ENCODE measurements at regions not wholly inside any gene's neighbourhood (a gene's known extent, or its start where the extent isn't known, plus 50 kb on each side); places are given as distances from the start of the nearest gene placed in this dataset.
"Not testable (repeated sequence)": the region's sequence is repeated elsewhere in the genome, so short reads cannot be mapped to it uniquely, and the experiment has no call there.

DNA sequence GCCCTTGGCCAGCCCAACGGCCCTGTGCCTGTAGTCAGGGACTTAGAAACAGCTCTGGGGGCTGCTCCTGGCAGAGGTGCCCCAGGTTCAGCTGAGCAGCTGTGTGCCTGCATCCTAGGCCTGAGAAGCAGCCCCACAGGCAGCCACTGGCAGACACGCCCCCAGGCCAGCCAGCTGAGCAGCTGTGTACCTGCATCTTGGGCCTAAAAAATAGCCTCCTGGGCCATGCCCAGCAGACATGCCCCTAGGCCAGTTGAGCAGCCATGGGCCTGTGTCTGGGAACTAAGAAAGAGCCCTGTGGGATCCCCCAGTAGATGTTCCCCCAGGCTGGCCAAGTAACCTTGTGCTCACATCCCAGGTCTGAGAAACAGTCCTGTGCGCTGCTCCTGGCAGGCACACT is 64.0 kb downstream of the TBR1 start:
- TF ChIP-seq, protein P1, sequence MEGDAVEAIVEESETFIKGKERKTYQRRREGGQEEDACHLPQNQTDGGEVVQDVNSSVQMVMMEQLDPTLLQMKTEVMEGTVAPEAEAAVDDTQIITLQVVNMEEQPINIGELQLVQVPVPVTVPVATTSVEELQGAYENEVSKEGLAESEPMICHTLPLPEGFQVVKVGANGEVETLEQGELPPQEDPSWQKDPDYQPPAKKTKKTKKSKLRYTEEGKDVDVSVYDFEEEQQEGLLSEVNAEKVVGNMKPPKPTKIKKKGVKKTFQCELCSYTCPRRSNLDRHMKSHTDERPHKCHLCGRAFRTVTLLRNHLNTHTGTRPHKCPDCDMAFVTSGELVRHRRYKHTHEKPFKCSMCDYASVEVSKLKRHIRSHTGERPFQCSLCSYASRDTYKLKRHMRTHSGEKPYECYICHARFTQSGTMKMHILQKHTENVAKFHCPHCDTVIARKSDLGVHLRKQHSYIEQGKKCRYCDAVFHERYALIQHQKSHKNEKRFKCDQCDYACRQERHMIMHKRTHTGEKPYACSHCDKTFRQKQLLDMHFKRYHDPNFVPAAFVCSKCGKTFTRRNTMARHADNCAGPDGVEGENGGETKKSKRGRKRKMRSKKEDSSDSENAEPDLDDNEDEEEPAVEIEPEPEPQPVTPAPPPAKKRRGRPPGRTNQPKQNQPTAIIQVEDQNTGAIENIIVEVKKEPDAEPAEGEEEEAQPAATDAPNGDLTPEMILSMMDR (conservative IDR thresholded peaks at IDR 0.05), result no peak
- no peak overlapping the region for H3K27ac ChIP-seq

DNA sequence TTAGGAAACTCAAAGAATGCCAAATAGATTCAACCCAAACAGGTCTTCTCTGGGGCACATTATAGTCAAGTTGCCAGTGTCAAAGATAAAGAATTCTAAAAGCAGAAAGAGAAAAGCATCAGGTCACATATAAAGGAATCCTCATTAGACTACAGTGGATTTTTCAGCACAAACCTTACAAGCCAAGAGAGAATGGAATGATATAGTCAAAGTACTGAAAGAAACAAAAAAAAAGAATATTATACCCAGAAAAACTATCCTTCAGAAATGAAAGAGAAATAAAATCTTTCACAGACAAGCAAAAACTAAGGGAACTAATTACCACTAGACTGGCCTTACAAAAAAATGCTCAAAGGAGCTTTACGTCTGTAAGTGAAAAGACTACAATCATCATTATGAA is 65.5 kb downstream of the TBR1 start:
- TF ChIP-seq, protein P1 (conservative IDR thresholded peaks at IDR 0.05), result no peak

DNA sequence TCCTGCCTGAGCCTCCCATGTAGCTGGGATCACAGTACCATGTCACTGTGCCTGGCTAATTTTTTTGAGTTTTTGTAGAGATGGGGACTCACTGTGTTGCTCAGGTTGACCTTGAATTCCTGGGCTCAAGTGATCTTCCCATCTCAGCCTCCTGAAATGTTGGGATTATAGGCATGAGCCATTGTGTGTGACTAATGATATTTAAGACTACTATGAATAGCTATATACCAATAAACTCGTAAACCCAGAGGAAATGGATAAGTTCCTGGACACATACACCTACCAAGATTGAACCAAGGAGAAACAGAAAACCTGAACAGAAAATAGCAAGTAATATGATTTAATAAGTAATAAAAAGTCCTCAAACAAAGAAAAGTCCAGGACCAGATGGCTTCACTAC is 68.0 kb downstream of the TBR1 start:
- no peak overlapping the region for H3K27ac ChIP-seq
- TF ChIP-seq, protein P1 (conservative IDR thresholded peaks at IDR 0.05), result no peak

More for the DNA sequence above, 65.5 kb downstream of the TBR1 start:
- H3K27ac ChIP-seq, result no peak overlapping the region

DNA sequence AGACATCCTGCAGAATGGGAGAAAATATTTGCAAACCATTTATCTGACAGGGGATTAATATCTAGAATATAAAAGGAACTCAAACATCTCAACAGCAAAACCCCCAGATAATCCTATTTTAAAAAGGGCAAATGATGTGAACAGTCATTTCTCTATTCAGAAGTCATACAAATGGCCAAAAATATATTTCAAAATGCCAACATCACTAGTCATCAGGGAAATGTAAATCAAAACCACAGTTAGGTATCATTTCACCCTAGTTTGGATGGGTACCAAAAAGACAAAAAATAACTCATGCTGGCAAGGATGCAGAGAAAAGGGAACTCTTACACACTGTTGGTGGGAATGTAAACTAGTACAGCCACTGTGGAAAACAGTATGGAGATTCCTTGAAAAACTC is 70.0 kb downstream of the TBR1 start:
- TF ChIP-seq, protein P1 (conservative IDR thresholded peaks at IDR 0.05), result no peak

DNA sequence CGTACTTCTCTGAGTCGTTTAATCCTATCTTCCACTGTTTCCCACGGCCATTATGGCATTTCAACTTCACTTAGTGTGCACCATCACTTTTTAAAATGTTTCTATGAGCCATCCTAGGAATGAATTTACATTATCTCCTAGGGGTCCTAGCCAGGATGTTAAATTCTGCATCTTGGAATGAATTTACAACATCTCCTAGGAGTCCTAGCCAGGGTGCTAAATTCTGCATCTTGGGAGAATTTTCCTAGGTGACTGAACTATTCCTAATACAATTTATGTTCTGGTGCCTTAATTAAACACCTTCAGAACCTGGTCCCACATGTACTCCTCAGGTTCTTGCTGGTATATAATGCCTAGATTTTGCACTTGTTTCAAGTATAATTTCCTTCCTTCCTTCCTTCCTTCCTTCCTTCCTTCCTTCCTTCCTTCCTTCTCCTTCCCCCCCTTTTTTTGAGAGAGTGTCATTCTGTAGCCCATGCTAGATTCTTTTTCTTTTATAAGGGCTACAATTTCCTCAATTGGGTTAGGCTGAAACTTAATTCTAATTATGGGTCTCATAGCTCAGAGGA is 72.1 kb downstream of the TBR1 start:
- no peak overlapping the region for H3K27ac ChIP-seq
- TF ChIP-seq, protein P1 (conservative IDR thresholded peaks at IDR 0.05), result no peak

More for the DNA sequence above, 70.0 kb downstream of the TBR1 start:
- H3K27ac ChIP-seq, result no peak overlapping the region

DNA sequence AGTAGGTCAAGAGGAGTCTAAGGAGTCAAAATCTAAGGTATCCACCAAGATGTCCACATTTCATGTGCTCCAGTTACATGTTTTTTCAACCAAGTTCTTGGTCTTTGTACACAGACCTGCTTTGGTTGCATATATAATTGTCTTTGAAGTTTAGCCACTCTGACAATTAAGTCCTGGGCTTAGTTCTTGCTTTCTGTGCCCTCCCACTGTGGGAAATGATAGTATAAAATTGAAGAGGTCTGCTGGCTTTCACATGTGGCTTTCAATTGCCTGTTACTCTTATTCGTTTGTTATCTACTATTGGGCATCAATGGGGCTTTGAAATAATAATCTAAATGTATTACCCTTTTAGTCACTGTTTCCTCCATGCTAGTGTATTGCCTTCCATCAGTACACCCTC is 72.8 kb downstream of the TBR1 start:
- H3K27ac ChIP-seq, result no peak overlapping the region
- TF ChIP-seq, protein P1 (conservative IDR thresholded peaks at IDR 0.05), result no peak

DNA sequence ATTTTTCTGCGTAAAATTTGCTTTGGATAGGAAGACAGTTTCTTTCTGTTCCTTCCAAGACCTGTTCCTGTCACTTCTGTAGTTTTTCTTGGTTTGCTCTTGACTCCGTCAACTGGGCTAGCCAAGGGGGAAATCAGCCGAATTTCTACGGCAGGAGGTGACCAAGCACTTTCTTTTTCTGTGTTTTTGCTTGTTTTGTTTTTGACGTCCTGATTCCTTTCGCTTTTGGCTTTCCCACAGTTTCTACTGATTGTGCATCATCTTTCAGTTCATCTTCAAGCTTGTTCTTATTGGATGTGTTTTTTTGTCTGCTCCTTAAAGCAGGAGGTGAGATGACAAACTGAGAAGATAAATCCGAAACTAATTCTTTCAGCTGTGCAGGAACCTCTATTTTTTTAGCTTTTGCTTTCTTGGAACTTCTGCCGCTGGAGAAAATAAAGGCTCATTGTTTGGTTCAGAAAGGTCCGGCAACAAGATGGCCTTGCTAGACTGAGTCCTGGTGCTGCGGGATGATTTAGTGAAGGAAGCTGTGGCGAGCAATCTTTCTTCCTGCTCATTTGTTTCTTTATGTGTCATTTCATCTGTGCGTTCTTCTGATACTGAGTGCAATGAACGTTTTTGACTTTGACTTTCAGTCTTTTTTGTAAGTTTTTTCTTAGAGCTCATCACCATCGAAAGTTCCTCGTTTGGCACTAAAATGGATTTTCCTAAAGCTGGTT is 85.0 kb downstream of the TBR1 start:
- not testable (repeated sequence) for H3K27ac ChIP-seq

DNA sequence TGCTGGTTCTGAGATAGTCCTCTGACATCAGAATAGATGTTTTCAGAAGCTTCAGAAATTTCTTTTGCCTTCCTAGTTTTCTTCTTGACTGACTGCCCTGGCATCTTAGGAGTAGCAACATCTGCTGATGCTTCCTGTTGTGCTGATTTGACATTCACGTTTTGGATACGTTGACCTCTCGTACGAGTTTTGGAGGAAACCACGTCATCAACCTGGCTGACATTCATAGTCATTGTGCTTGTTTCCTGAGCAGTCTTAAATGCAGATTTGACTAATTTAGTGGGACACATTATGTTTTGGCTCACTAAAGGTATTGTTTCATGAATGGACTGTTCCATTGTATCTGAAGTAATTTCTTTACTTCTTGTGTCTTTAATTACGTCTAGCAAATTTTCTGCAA is 86.2 kb downstream of the TBR1 start:
- H3K27ac ChIP-seq, result not testable (repeated sequence)

DNA sequence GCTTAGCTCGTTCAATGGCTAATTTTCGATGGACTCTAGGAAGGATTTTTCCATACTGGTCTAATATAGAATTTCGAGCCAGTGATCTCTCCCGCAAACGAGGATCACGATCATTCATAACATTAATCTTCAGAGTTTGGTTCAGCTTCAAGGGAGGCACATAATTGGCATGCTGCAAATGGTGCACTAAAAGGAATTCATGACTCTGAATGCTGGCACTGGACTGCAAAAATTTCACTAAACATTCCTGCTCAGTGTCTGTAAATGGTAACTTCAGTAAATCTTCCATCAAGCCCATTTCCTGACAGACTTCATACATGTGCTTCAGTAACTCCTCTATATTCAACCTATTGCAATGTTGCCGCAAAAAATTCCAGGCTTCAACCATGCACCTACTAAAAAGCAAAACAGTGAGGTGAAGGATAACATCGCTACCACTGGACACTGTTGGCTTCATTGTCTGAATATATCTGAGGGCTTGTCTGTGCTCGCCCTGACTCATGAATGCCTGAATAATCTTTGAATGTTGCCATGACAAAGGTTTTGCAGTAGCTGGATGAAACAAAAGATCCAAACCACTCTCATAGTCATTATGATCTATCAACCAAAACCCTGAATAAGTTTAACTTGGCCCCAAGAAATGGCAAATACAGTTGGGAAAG is 88.7 kb downstream of the TBR1 start:
- H3K27ac ChIP-seq, result not testable (repeated sequence)

DNA sequence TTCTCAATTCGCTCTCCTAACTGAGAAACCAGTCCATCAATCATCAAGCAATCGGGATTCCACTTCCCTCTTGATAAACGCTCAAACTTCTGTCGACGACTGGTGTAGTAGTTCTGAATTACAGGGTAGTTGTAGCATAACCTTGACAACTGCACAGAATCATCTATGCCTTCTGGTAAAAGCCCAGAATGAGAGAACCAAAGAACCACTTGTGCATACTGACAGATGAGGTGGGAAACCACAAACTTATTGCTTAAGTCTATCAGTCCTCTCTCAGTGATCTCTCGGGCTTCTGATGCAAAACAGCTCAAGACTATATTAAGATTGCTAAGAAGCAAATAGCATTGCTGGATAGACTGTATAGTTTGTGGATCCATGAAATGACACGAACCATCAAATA is 89.4 kb downstream of the TBR1 start:
- H3K27ac ChIP-seq, result not testable (repeated sequence)

DNA sequence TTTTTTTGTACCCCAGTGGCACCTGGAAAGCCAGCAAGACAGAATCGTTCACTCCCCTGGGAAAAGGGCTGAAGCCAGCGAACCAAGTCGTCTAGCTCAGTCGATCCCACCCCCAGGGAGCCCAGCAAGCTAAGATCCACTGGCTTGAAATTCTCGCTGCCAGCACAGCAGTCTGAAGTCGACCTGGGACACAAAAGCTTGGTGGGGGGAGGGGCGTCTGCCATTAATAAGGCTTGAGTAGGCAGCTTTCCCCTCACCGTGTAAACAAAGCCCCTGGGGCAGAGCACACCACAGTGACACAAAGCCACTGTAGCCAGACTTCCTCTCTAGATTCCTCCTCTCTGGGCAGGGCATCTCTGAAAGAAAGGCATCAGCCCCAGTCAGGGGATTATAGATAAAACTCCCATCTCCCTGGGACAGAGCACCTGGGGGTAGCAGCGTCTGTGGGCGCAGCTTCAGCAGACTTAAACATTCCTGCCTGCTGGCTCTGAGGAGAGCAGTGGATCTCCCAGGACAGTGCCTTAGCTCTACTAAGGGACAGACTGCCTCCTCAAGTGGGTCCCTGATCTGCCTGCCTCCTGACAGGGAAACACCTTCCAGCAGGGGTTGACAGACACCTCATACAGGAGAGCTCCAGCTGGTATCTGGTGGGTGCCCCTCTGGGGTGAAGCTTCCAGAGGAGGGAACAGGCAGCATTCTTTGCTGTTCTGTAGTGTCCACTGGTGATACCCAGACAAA is 97.4 kb downstream of the TBR1 start:
- H3K27ac ChIP-seq, result not testable (repeated sequence)

Measured in VCaP (cell line).